ENCODE measurements at regions not wholly inside any gene's neighbourhood (a gene's known extent, or its start where the extent isn't known, plus 50 kb on each side); places are given as distances from the start of the nearest gene placed in this dataset.

DNA sequence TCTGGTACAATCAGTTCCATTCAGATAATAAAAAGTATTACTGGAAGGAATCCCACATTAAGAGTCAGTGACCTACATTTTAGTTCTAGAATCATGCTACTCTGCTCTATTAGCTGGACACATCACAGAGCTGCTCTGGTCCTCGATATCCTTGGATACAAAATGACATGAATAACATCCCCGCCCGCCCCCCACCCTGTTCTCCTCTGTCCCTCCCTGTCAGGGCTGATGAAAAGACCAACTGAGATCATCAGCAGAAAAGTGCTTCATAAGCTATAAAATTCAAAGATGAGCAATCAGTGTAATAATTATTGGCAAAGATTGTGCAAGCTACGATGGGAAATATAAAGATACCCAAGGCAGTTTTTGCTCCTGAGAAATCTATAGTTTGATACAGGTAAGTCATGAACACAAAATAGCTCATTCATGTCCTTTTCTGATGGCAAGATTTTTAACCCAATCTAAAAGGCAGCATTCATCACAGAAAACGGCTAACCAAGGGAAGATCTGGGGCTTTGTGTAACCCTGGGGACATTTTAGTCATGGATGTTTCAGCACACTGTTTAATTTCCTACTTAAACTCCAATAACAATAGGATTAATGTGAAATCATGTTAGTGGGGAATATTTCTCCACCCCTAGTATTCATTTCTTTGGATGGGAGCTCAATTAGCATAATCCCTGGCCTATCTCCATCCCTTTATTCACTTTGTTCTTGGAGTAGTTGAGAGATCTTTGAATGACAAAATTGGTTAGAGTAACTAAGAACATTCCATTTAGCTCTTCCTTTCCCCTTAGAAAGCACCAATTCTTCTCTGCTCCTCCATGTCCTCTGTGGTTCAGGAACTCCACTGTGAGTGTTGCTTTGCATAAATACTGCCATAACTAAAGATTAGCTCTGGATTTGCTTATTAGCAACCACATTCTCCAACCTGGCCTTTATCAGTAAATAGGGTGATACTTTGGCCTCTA lies 459.4 kb upstream of the GRIA1 start:
- FAIRE-seq: no peak
- H4K8ac ChIP-seq (ENCODE audit: extremely low read depth, insufficient read depth, low read length): no peak overlapping the region
- H3K56ac ChIP-seq (replicated peaks; ENCODE audit: insufficient read length, low read depth, low read length): no peak overlapping the region
- H3K9ac ChIP-seq (replicated peaks in 1 of 4; ENCODE audit: extremely low read depth in 1 of 4, low read depth in 3 of 4, low read length in 3 of 4): no peak overlapping the region
- H4K20me1 ChIP-seq (replicated peaks in 1 of 2; ENCODE audit: control insufficient read depth in 1 of 2, insufficient read depth in 2 of 2, low read length in 2 of 2): no peaks in the 10 kb centered on the region
- ChIA-PET CTCF (ENCODE audit: partially characterized antibody) (interaction anchor here (0.6 kb wide), 1 partner anchor 293 kb away, joined by 3 read pairs; no protein-coding TSS in a partner anchor), POLR2A (ENCODE audit: partially characterized antibody) (no interaction called here)
- DNase-seq (ENCODE audit: low read depth in 1 of 2, low spot score in 2 of 2): no peak
- H4K91ac ChIP-seq (replicated peaks; ENCODE audit: insufficient read length, low read length): no peak overlapping the region
- H3K4me3 ChIP-seq (ENCODE audit: extremely low read depth in 1 of 4, insufficient read depth in 2 of 4, low read depth in 3 of 4, low read length in 4 of 4): no peak overlapping the region
- no peaks in the 10 kb centered on the region for H3K23me2 ChIP-seq (ENCODE audit: low read depth, low read length)
- no peak overlapping the region for H4K5ac ChIP-seq (ENCODE audit: insufficient read length, low read depth, low read length)
- no peaks in the 10 kb centered on the region for H3K9me3 ChIP-seq (ENCODE audit: insufficient read depth in 2 of 2, low read depth in 1 of 2, low read length in 1 of 2)
- no peak overlapping the region for H3K4ac ChIP-seq (replicated peaks; ENCODE audit: insufficient read length, low read depth, low read length)
- H3K14ac ChIP-seq (ENCODE audit: insufficient read length): no peak overlapping the region
- no peaks in the 10 kb centered on the region for H3K79me2 ChIP-seq (ENCODE audit: control insufficient read depth in 1 of 2, insufficient read depth in 2 of 2, low read length in 2 of 2)
- no peak overlapping the region for H2BK120ac ChIP-seq (replicated peaks; ENCODE audit: low read depth, low read length)
- no peaks in the 10 kb centered on the region for H3K4me1 ChIP-seq (replicated peaks in 1 of 4; ENCODE audit: control insufficient read depth in 3 of 4, insufficient read depth in 4 of 4, low read length in 3 of 4)
- no peaks in the 10 kb centered on the region for H3K36me3 ChIP-seq (ENCODE audit: control insufficient read depth in 2 of 4, insufficient read depth in 4 of 4, low read length in 3 of 4)
- no peak overlapping the region for H3K23ac ChIP-seq (ENCODE audit: insufficient read length)
- no peak overlapping the region for H2BK15ac ChIP-seq (ENCODE audit: low read length)
- no peaks in the 10 kb centered on the region for H3K79me1 ChIP-seq (ENCODE audit: low read depth, low read length)
- H2BK12ac ChIP-seq (ENCODE audit: low read depth, low read length): no peak overlapping the region
- 87% methylated on average over 4 of the region's 5 CpGs; no CpG with 5 or more reads in 1 of the 2 experiments for WGBS, 2 experiments (ENCODE audit: extremely low coverage in 1 of 2, insufficient coverage in 1 of 2, insufficient read length in 1 of 2, insufficient replicate concordance in 2 of 2, low coverage in 1 of 2, low lambda C conversion rate in 2 of 2, missing lambda C conversion rate in 1 of 2)
- H3K18ac ChIP-seq (ENCODE audit: extremely low read depth, low read length): no peak overlapping the region
- H2BK20ac ChIP-seq (ENCODE audit: low read length): no peak overlapping the region
- no peaks in the 10 kb centered on the region for H3K27me3 ChIP-seq (replicated peaks in 1 of 4; ENCODE audit: control insufficient read depth in 3 of 4, extremely low read depth in 1 of 4, insufficient read depth in 3 of 4, low read length in 3 of 4)
- no peak overlapping the region for H2AK5ac ChIP-seq (ENCODE audit: low read depth, low read length)
- no peak overlapping the region for H3K27ac ChIP-seq (ENCODE audit: low read depth, low read length)
- H2BK5ac ChIP-seq (ENCODE audit: low read depth, low read length): no peak overlapping the region
- no peak overlapping the region for H2AFZ ChIP-seq (ENCODE audit: low read length)
- H3K4me2 ChIP-seq (ENCODE audit: insufficient read depth in 1 of 2, low read depth in 2 of 2, low read length in 2 of 2): no peak overlapping the region
- no peak for TF ChIP-seq EGR1 (IDR thresholded peaks at IDR 0.05; ENCODE audit: borderline replicate concordance, low read depth, low read length)
- no peak for TF ChIP-seq BACH1 (IDR thresholded peaks at IDR 0.05; ENCODE audit: low read length)
- TF ChIP-seq HDAC6 (IDR thresholded peaks at IDR 0.05; ENCODE audit: low read depth, low read length): no peak
- TF ChIP-seq, protein P1, sequence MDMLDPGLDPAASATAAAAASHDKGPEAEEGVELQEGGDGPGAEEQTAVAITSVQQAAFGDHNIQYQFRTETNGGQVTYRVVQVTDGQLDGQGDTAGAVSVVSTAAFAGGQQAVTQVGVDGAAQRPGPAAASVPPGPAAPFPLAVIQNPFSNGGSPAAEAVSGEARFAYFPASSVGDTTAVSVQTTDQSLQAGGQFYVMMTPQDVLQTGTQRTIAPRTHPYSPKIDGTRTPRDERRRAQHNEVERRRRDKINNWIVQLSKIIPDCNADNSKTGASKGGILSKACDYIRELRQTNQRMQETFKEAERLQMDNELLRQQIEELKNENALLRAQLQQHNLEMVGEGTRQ (IDR thresholded peaks at IDR 0.05; ENCODE audit: low read length): no peak
- TF ChIP-seq GTF2F1 (IDR thresholded peaks at IDR 0.05; ENCODE audit: borderline replicate concordance, low read depth, low read length): no peak
- no peak for TF ChIP-seq RFX5 (IDR thresholded peaks at IDR 0.05; ENCODE audit: borderline replicate concordance, low read depth, low read length)
- no peak for TF ChIP-seq HDAC2 (IDR thresholded peaks at IDR 0.05; ENCODE audit: borderline replicate concordance in 1 of 2, low read depth in 2 of 2, low read length in 2 of 2)
- TF ChIP-seq BCL11A (IDR thresholded peaks at IDR 0.05; ENCODE audit: low read depth in 2 of 2, low read length in 2 of 2): no peak
- TF ChIP-seq NRF1 (IDR thresholded peaks at IDR 0.05; ENCODE audit: low read depth, low read length): no peak
- no peak for TF ChIP-seq POLR2A (IDR thresholded peaks at IDR 0.05; ENCODE audit: control extremely low read depth in 1 of 2, low read depth in 2 of 2, low read length in 2 of 2)
- no peak for TF ChIP-seq TBP (IDR thresholded peaks at IDR 0.05; ENCODE audit: low read depth, low read length)
